DMS53 (cell line): ENCODE measurements at regions not wholly inside any gene's neighbourhood (a gene's known extent, or its start where the extent isn't known, plus 50 kb on each side); places are given as distances from the start of the nearest gene placed in this dataset.
A peak's percentile ranks its signal among the peaks of the same experiment; 100 is the strongest.

ENCODE experiments used
- DNase-seq: peaks from one replicate; lab custom pipeline; 2025; lab: John Stamatoyannopoulos, UW

GRCh38 chr9:107118863-107119624 lies 164.0 kb upstream of the RAD23B start:
- no peak for DNase-seq

GRCh38 chr9:107119735-107120134 lies 163.3 kb upstream of the RAD23B start:
- DNase-seq: no peak

DNA sequence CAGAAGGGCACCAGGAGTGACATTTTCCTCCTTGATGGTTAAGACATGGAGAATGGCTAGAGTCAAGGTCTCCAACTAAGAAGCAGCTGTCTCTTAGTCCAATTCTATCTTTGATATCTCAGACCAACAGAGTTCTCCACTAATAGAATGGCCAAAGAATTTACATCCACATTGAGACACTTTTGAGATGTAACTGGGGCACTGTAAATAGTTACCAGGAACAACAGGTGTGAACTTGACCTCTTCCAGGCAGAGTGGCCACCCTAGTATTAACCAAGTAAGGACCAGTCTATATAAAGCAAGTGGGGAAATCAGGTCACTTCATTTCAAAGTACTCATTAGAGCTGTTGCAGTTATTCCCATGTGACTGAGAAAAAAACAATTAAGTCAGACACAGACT lies 159.7 kb upstream of the RAD23B start:
- no peak for DNase-seq

DNA sequence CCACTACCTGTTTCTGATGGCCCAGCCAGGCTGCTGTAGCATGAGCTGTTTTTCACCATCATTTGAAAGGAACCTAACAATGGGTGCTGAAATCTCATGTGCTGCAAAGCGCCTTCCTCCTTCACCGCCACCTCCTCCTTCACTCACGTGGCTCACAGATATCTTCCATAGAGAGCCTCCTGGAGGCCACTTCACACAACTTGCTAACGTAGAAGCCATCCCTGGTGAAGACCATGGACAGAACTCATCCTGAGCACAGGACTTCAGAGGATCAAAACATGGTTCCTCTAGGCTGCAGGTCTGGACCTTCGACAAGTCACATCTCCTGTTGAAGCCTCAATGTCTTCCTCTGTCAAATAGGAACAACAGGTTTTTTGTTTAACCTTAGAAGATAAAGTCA lies 155.5 kb upstream of the RAD23B start:
- no peak for DNase-seq

- DNase-seq: peak; percentile 63
Observed at GRCh38 chr9:107131108-107131799, 151.8 kb upstream of the RAD23B start.

- no peak for DNase-seq
Observed at GRCh38 chr9:107136296-107136695, 146.8 kb upstream of the RAD23B start.

DNA sequence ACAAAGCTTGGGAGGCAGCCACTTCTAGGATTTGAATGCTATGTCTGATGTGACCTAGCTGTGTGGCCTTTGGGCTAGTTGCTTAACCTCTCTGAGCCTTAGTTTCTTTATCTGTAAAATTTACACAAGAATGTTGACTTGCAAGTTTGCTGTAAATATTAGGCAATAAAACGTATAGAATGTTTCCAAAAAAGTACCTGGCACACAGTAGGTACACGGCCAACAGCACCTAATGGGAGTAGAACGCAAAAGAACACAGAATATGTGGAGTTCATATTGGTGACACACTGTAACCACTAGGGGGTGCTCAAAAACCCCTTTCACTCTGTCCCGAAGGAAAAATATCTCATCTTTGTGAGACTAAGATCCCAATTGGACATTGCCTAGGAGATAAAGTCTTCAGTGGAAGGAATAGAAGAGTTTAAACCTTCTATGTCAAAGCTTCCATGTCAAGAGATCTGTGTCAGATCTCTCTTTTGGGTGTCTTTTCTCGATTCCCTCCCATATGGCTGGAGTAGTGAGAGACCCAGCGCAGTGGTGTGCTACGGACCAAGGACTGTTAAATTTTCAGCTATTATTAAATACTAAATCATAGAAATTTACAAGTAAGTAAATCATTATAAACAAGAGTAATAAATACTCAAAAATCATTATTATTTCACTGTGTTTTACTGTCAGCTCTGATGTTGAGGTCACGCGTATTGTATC lies 145.4 kb upstream of the RAD23B start:
- DNase-seq: peak; percentile 59

DNA sequence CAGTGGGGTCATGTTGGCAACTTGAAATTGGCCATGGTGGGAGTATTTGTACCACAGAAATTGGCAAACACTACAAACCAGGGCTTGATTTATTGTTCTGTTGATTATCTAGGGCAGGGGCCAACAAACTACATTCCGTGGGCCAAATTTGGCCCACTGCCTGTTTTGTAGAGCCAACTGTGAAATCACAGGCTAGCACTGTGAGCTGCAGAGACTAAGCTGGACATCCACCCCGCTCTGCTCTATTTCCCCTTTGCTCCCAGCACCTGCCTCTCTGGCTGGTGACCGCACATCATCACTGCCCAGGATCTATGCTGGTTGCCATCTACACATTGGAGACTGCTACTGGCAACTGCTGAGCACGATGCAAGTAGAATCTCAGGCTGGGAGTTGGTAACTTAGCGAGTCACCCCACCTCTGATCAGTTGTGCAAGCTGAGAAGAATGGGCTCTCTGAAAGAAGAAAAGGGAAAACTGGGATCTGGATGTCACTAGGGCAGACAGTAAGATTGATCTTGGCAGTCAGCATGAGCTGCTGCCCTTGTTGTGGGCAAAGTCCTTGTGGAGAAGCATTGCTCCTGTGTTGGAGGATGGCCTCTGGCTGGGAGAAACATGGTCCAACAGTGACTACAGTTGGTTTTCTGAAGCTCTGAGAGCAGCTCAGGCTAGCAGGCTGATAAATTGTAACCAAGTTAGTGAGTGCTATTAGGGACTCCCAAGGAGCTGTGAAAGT lies 144.7 kb upstream of the RAD23B start:
- DNase-seq: no peak

- DNase-seq: peak; percentile 24
Observed at GRCh38 chr9:107141967-107142366, 141.1 kb upstream of the RAD23B start.

DNA sequence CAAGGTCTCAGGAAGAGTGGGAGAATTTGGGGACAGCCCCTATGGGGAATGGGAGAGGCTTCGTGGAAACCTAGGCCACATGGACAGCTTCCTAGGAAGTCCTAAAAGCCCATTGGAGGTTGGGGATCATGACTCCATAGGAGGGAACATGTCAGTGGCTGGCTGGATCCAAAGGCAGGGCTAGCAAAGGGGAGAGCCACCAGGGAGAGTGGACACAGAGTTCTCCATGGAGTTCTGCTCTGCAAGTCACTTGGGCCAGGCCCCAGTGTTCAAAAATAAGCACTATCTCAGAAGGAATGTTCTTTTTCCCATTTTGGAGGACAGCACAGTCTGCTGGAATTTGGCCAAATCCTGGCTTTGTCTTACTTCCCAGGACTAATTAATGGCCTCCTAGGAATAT lies 140.6 kb upstream of the RAD23B start:
- DNase-seq: no peak

GRCh38 chr9:107142896-107143603 lies 140.0 kb upstream of the RAD23B start:
- DNase-seq: no peak

DNA sequence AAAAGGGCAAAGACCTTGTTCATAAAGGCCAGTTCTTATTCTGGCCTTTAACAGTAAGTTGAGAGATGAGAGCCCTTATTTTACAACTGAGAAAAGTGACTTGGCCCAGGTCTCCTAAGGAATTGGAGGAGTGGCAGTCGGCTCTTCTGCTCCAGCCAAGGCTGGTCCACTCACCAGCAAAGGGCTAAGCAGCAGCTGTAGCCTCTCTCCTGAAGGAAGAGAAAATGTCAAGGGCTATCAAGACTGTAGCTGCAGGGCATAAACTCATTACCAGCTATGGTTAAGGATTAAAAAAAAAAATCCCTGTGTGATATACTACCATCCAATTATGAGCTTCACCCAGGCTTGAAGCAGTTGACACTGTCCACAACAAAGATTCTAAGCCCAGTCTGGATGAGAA lies 138.6 kb upstream of the RAD23B start:
- no peak for DNase-seq

- no peak for DNase-seq
Observed at GRCh38 chr9:107147134-107147533, 135.9 kb upstream of the RAD23B start.

GRCh38 chr9:107148216-107148615 lies 134.9 kb upstream of the RAD23B start:
- no peak for DNase-seq

- no peak for DNase-seq
Observed at GRCh38 chr9:107149756-107150155, 133.3 kb upstream of the RAD23B start.

- no peak for DNase-seq
Observed at GRCh38 chr9:107153336-107153735, 129.7 kb upstream of the RAD23B start.

GRCh38 chr9:107154291-107154690 lies 128.8 kb upstream of the RAD23B start:
- no peak for DNase-seq

DNA sequence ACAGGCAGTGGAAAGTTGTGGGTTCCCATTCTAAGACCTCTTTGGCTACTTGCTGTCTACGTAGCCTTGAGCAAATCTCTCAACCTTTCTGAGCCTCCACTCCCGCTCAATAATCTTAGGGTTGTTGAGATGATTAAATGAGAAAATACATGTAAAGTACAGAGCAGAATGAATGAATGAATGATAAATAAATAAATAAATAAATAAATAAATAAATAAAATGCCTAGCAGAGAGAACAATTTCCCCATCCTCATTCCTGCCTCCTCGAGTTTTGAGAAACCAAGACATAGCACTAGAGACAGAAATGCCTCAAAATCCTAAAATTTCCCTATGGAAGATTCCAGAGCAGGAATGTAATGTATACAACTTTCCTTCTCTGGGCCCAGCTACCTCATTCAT lies 128.3 kb upstream of the RAD23B start:
- DNase-seq: no peak

GRCh38 chr9:107155244-107155817 lies 127.7 kb upstream of the RAD23B start:
- no peak for DNase-seq

DNA sequence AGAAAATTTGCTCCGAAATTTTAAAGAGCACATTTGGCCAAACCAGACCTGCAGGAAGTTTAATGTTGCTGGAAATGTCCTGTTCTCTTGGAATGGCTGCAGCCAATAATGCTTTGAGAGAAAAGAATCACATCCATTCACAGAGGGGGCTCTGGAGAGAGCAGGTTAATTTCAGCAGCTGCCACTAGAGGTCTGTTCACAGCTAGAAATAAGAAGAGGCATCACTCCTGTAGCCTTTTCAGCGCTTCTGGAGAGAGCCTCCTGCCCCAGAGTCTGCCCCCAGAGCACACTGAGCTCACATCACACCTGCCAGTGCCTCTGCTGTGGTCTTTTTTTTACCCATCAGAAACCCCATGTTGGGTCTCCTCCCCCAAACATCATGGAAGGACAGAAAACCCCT lies 124.8 kb upstream of the RAD23B start:
- peak; percentile 56 for DNase-seq

DNA sequence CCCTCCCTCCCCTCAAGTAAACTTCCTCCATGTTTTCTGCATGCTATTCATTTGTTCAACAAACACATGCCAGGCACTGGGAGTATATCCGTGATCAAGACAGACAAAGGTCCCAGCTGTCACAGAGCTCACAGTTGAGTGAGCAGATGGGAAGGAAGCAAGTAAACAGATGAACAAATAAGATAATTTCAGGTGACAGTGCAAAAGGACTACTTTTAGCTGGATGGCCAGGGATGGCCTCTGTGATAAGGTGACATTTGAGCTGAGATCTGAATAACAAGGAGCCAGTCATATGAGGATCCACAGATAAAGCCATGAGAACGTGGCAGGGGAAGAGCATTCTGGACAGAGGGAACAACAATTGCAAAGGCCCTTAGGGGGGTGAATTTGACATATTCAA lies 121.7 kb upstream of the RAD23B start:
- peak; percentile 87 for DNase-seq
